Neural crest cell (in vitro differentiated cells): ENCODE measurements at regions not wholly inside any gene's neighbourhood (a gene's known extent, or its start where the extent isn't known, plus 50 kb on each side); places are given as distances from the start of the nearest gene placed in this dataset.

Source experiments
- DNase-seq: peaks from one replicate; pipeline ENCODE4 v3.0.0; 2021; ENCODE audit warnings: low read depth, mixed read lengths, low spot score
- H3K27ac Mint-ChIP-seq: one replicate; pipeline ENCODE4 v1.8.0; 2021; ENCODE audit warnings: mild to moderate bottlenecking, mixed read lengths; ENCODE audit not compliant: unreplicated experiment
- H3K27me3 Mint-ChIP-seq: 2 replicates; pipeline ENCODE4 v1.8.0; 2021; ENCODE audit warnings: low read depth, mild to moderate bottlenecking, mixed read lengths
- H3K36me3 Mint-ChIP-seq: 2 replicates; pipeline ENCODE4 v1.8.0; 2021; ENCODE audit warnings: low read depth, mild to moderate bottlenecking, mixed read lengths
- H3K4me1 Mint-ChIP-seq: 2 replicates; pipeline ENCODE4 v1.8.0; 2021; ENCODE audit warnings: mixed read lengths
- H3K4me3 Mint-ChIP-seq: one replicate; pipeline ENCODE4 v1.8.0; 2021; ENCODE audit warnings: mild to moderate bottlenecking, mixed read lengths
- H3K9me3 Mint-ChIP-seq: 2 replicates; pipeline ENCODE4 v1.8.0; 2021; ENCODE audit warnings: mixed read lengths
- CTCF ChIP-seq: fragments of 200-600 bp; sonication (generic); conservative IDR thresholded peaks from 2 replicates; pipeline ENCODE4 v1.5.0; 2021; ENCODE audit warnings: antibody characterized with exemption, mild to moderate bottlenecking

GRCh38 chr7:16023046-16023445, 336.6 kb upstream of the MEOX2 start:
- Mint-ChIP-seq H3K9me3 (peaks cover 4% of the 10 kb centered on the region), H3K4me1 (peaks cover 19% of the 10 kb centered on the region), H3K27ac (no peak overlapping the region), H3K27me3 (no peaks in the 10 kb centered on the region), H3K36me3 (no peaks in the 10 kb centered on the region), H3K4me3 (no peak overlapping the region)
- no peak for TF ChIP-seq CTCF
- no peak for DNase-seq

DNA sequence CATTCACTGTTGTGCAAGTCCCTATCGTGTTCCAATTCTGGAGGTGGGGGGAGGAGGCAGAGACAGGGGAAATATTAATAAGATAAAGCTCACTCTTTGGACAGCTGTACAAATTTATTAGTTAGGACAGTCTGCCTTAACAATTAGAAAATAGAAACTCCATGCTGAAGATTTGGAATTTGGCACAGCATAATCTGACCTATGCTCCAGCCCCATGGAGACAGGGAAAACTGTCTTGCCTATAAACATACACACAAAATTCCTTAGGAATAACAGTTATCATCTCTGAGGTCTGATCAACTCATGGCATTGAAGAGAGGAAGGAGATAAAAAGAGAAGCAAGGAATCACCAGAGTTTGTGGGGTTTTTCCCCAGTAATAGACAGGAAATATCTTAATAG, 335.4 kb upstream of the MEOX2 start:
- Mint-ChIP-seq H3K27ac (no peak overlapping the region), H3K4me3 (no peak overlapping the region), H3K27me3 (no peaks in the 10 kb centered on the region), H3K4me1 (peaks cover 14% of the 10 kb centered on the region), H3K9me3 (peaks cover 4% of the 10 kb centered on the region), H3K36me3 (no peaks in the 10 kb centered on the region)
- DNase-seq, result no peak
- no peak for TF ChIP-seq CTCF

DNA sequence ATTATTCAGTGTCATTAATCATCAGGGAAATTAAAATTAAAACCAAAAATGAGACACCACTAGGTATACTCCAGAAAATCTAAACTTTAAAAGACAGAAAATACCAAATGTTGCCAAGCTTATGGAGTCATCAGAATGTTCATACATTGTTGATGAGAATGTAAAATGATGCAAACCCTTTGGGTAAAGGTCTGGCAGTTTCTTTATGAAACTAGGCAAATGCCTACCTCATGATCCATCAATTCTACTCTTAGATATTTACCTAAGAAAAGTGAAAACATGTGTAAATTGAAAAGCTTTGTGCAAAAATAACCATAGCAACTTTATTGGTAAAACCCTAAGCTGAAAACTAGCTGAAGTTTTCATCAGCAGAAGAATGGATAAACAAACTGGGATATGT, 329.5 kb upstream of the MEOX2 start:
- no peaks in the 10 kb centered on the region for H3K4me1 Mint-ChIP-seq
- no peaks in the 10 kb centered on the region for H3K27me3 Mint-ChIP-seq
- no peak overlapping the region for H3K4me3 Mint-ChIP-seq
- H3K36me3 Mint-ChIP-seq, result no peaks in the 10 kb centered on the region
- H3K27ac Mint-ChIP-seq, result no peak overlapping the region
- H3K9me3 Mint-ChIP-seq, result peaks cover 10% of the 10 kb centered on the region
- DNase-seq, result no peak
- no peak for TF ChIP-seq CTCF

DNA sequence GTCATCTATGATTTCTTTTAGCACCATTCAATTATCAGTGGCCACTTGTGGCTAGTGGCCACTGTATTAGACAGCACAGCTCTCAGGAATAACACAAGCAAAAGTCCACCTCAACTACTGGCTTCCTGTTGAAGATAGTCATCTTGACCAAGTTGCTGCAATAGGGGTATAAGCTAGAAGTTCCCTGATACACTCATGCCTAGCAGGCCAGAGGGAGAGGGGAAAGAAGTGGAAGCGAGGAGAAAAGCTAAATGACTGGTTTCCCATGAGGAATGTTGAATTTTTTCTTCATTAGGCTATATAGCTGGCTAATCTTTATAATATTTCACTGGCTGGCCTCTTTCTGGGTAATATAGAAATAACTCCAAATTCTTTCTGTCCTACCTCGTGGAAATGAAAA, 327.5 kb upstream of the MEOX2 start:
- no peaks in the 10 kb centered on the region for H3K4me1 Mint-ChIP-seq
- no peak overlapping the region for H3K27ac Mint-ChIP-seq
- H3K9me3 Mint-ChIP-seq, result peaks cover 7% of the 10 kb centered on the region
- no peaks in the 10 kb centered on the region for H3K27me3 Mint-ChIP-seq
- no peak for DNase-seq
- no peak for TF ChIP-seq CTCF
- H3K36me3 Mint-ChIP-seq, result no peaks in the 10 kb centered on the region
- no peak overlapping the region for H3K4me3 Mint-ChIP-seq

GRCh38 chr7:16007911-16008310, 321.4 kb upstream of the MEOX2 start:
- DNase-seq, result no peak
- Mint-ChIP-seq H3K27me3 (no peaks in the 10 kb centered on the region), H3K9me3 (peaks cover under 1% of the 10 kb centered on the region), H3K27ac (no peak overlapping the region), H3K4me1 (no peaks in the 10 kb centered on the region), H3K36me3 (no peaks in the 10 kb centered on the region), H3K4me3 (no peak overlapping the region)
- TF ChIP-seq CTCF, result no peak

DNA sequence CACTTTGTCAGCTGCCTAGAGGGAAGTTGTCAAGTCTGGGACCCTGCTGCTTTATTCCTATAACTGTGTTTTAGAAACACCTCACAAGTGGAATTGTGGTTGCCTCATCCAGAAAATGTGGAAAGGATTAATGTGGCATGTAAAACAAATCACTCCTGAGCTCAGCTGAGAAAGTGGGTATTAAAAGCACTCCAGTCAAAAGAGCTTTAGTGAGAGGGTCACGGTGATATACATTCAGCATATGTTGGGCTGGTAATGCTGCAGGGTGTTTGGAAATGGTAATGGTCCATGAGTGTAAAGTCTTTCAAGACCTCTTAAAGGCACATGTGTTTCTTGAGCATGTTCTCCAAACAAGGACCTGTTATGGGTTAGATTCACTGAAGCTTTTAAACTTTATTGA, 318.2 kb upstream of the MEOX2 start:
- H3K27me3 Mint-ChIP-seq, result no peaks in the 10 kb centered on the region
- H3K4me3 Mint-ChIP-seq, result no peak overlapping the region
- no peak for TF ChIP-seq CTCF
- H3K4me1 Mint-ChIP-seq, result no peaks in the 10 kb centered on the region
- no peaks in the 10 kb centered on the region for H3K36me3 Mint-ChIP-seq
- no peak overlapping the region for H3K27ac Mint-ChIP-seq
- DNase-seq, result no peak
- H3K9me3 Mint-ChIP-seq, result no peaks in the 10 kb centered on the region
